Fibroblast of the aortic adventitia (primary cell): ENCODE measurements at regions not wholly inside any gene's neighbourhood (a gene's known extent, or its start where the extent isn't known, plus 50 kb on each side); places are given as distances from the start of the nearest gene placed in this dataset.

Source experiments
- DNase-seq: peaks from one replicate; pipeline ENCODE4 v3.0.0-alpha.2; 2010; ENCODE audit warnings: low read depth
- H3K4me3 ChIP-seq: 2 replicates; pipeline ENCODE4 v1.5.1; 2011; ENCODE audit warnings: low read depth, mild to moderate bottlenecking, control low read depth, low read length, moderate library complexity
- TF ChIP-seq, protein P1 (sequence below): IDR thresholded peaks from 2 replicates; pipeline ENCODE4 v1.5.1; 2011; ENCODE audit warnings: mild to moderate bottlenecking, low read length, control low read depth, inconsistent platforms; ENCODE audit not compliant: insufficient read depth

DNA sequence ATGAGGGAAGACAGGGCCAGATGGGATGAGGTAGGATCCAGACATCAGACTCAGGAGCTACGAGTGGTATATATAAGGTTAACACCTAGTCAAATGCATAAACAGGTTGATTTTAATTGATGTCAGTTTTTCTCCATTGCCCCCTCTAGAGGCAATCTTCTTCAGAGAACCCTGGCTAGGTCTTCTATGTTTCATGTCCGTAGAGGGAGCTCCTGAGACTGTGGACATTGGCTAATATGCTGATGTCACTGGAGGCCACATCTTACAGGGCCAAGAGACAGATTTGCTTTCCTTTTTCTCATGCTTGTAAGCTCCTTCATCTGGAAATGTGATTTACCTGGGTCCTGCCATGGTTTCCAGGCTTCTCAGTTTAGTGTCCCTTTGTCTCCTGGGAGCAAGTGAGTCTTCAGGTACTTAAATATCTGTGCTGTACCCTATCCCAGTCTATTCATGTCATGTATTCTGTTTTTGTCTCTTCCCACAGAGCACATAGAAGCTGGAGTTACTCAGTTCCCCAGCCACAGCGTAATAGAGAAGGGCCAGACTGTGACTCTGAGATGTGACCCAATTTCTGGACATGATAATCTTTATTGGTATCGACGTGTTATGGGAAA is 161.6 kb upstream of the PRSS1 start:
- TF ChIP-seq, protein P1, sequence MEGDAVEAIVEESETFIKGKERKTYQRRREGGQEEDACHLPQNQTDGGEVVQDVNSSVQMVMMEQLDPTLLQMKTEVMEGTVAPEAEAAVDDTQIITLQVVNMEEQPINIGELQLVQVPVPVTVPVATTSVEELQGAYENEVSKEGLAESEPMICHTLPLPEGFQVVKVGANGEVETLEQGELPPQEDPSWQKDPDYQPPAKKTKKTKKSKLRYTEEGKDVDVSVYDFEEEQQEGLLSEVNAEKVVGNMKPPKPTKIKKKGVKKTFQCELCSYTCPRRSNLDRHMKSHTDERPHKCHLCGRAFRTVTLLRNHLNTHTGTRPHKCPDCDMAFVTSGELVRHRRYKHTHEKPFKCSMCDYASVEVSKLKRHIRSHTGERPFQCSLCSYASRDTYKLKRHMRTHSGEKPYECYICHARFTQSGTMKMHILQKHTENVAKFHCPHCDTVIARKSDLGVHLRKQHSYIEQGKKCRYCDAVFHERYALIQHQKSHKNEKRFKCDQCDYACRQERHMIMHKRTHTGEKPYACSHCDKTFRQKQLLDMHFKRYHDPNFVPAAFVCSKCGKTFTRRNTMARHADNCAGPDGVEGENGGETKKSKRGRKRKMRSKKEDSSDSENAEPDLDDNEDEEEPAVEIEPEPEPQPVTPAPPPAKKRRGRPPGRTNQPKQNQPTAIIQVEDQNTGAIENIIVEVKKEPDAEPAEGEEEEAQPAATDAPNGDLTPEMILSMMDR = peak; percentile 73
- DNase-seq = peak; percentile 76
- no peak overlapping the region for H3K4me3 ChIP-seq

- no peak overlapping the region for H3K4me3 ChIP-seq
- no peak for DNase-seq
- TF ChIP-seq, protein P1 = no peak
Measured at GRCh38 chr7:142586611-142587010, 162.7 kb upstream of the PRSS1 start.

GRCh38 chr7:142585425-142585824 is 163.8 kb upstream of the PRSS1 start:
- TF ChIP-seq, protein P1 = peak; percentile 14
- no peak overlapping the region for H3K4me3 ChIP-seq
- DNase-seq = no peak

DNA sequence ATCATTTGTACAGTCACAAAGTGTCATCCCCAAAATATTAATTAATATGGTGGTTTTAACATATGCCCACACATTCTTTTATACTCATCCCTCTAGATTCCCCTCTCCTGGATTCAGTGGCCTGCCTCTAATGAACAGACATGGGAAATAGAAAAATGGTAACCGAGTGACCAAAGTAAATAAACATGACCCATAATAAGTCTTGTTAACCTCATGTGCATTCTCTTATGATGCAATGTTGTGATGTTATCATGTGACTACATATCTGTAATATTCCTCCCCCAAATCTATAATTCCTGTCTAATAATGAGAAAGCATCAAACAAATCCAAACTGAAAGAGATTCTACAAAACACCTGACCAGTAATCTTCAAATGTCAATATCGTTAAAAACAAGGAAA is 164.5 kb upstream of the PRSS1 start:
- no peak overlapping the region for H3K4me3 ChIP-seq
- TF ChIP-seq, protein P1 = no peak
- DNase-seq = no peak

DNA sequence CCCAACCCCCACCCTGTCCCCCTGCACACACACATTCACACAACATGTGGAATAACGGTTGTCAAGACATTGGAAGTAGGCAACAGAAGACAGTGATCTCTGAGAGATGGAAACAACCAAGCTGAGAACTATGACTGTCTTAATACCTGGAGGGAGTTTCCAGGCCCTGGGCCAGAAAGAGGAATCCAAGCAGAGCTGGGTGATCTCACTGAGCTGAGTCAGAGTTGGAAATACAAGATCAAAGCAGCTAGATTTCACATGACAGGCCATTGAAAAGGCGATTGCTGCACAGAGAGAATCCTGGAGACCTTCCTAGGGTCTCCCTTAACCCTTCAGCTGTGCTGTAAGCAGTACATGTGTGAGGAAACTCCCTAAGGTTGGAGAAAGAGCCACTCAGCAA is 165.8 kb upstream of the PRSS1 start:
- TF ChIP-seq, protein P1 = no peak
- peak; percentile 65 for DNase-seq
- no peak overlapping the region for H3K4me3 ChIP-seq

GRCh38 chr7:142582351-142582750 is 166.9 kb upstream of the PRSS1 start:
- no peak overlapping the region for H3K4me3 ChIP-seq
- TF ChIP-seq, protein P1 = no peak
- no peak for DNase-seq

GRCh38 chr7:142581341-142581740 is 167.9 kb upstream of the PRSS1 start:
- TF ChIP-seq, protein P1 = no peak
- no peak overlapping the region for H3K4me3 ChIP-seq
- peak; percentile 39 for DNase-seq
